BE2C (cell line): ENCODE measurements at regions not wholly inside any gene's neighbourhood (a gene's known extent, or its start where the extent isn't known, plus 50 kb on each side); places are given as distances from the start of the nearest gene placed in this dataset.

Experiments
- DNase-seq: peaks from one replicate; pipeline ENCODE4 v3.0.0-alpha.2; 2020
- H3K27me3 ChIP-seq: fragments of 250-450 bp; sonication (Bioruptor Pico); 2 replicates; pipeline ENCODE4 v1.5.1; 2020; ENCODE audit warnings: mild to moderate bottlenecking
- H3K36me3 ChIP-seq: fragments of 250-450 bp; sonication (Bioruptor Pico); 2 replicates; pipeline ENCODE4 v1.5.1; 2020; ENCODE audit warnings: mild to moderate bottlenecking
- H3K4me1 ChIP-seq: fragments of 250-450 bp; sonication (Bioruptor Pico); 2 replicates; pipeline ENCODE4 v1.5.1; 2020
- H3K4me3 ChIP-seq: 2 replicates; pipeline ENCODE4 v1.5.1; 2011; ENCODE audit warnings: low read depth, low read length
- H3K9me3 ChIP-seq: fragments of 250-450 bp; sonication (Bioruptor Pico); 2 replicates; pipeline ENCODE4 v1.5.1; 2020
- TF ChIP-seq, protein P1 (sequence below): IDR thresholded peaks from 2 replicates; pipeline ENCODE4 v1.5.1; 2012; ENCODE audit warnings: mild to moderate bottlenecking, low read depth, low read length

- Histone ChIP-seq H3K27me3 (no peaks in the 10 kb centered on the region), H3K9me3 (no peaks in the 10 kb centered on the region), H3K4me1 (no peaks in the 10 kb centered on the region; the same call in 1 of the 2 replicates), H3K4me3 (no peak overlapping the region), H3K36me3 (no peaks in the 10 kb centered on the region)
- no peak for DNase-seq
- TF ChIP-seq, protein P1, sequence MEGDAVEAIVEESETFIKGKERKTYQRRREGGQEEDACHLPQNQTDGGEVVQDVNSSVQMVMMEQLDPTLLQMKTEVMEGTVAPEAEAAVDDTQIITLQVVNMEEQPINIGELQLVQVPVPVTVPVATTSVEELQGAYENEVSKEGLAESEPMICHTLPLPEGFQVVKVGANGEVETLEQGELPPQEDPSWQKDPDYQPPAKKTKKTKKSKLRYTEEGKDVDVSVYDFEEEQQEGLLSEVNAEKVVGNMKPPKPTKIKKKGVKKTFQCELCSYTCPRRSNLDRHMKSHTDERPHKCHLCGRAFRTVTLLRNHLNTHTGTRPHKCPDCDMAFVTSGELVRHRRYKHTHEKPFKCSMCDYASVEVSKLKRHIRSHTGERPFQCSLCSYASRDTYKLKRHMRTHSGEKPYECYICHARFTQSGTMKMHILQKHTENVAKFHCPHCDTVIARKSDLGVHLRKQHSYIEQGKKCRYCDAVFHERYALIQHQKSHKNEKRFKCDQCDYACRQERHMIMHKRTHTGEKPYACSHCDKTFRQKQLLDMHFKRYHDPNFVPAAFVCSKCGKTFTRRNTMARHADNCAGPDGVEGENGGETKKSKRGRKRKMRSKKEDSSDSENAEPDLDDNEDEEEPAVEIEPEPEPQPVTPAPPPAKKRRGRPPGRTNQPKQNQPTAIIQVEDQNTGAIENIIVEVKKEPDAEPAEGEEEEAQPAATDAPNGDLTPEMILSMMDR, result no peak
Observed at GRCh38 chr7:45359776-45360175, 202.2 kb downstream of the RAMP3 start.

- TF ChIP-seq, protein P1, result no peak
- no peak for DNase-seq
- H3K27me3 ChIP-seq, result no peaks in the 10 kb centered on the region
Observed at GRCh38 chr7:45363669-45364068, 206.1 kb downstream of the RAMP3 start.

DNA sequence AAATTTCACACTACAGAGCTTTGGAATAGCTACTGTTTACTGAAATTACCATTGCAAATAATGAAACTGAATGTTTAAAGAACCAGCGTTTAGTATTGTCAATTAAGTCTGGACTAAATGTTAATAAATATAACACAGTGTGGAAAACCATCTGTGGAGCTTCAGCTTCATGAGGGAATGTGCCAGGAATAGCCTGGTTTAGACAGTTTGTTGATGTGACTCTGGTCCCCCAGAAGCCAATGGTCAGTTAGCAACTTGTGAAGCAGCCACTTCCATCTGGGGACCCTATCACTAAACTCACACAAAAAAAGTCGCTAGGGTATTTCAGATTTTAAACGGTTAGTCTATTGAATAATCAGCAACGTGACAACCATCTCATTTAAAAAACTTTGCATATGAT is 207.8 kb downstream of the RAMP3 start:
- Histone ChIP-seq H3K9me3 (no peaks in the 10 kb centered on the region), H3K27me3 (no peaks in the 10 kb centered on the region), H3K4me1 (no peaks in the 10 kb centered on the region), H3K4me3 (no peak overlapping the region), H3K36me3 (no peaks in the 10 kb centered on the region)
- TF ChIP-seq, protein P1, result no peak
- no peak for DNase-seq

More at GRCh38 chr7:45363669-45364068, 206.1 kb downstream of the RAMP3 start:
- H3K36me3 ChIP-seq, result no peaks in the 10 kb centered on the region
- no peaks in the 10 kb centered on the region for H3K9me3 ChIP-seq
- no peak overlapping the region for H3K4me3 ChIP-seq
- H3K4me1 ChIP-seq, result no peaks in the 10 kb centered on the region

- Histone ChIP-seq H3K4me3 (no peak overlapping the region), H3K36me3 (no peaks in the 10 kb centered on the region), H3K4me1 (no peaks in the 10 kb centered on the region), H3K27me3 (no peaks in the 10 kb centered on the region), H3K9me3 (no peaks in the 10 kb centered on the region)
- TF ChIP-seq, protein P1, result no peak
- no peak for DNase-seq
Observed at GRCh38 chr7:45366475-45366874, 207.7 kb upstream of the ADCY1 start.

- Histone ChIP-seq H3K27me3 (no peaks in the 10 kb centered on the region), H3K4me1 (no peaks in the 10 kb centered on the region), H3K36me3 (no peaks in the 10 kb centered on the region), H3K9me3 (no peaks in the 10 kb centered on the region), H3K4me3 (no peak overlapping the region)
- DNase-seq, result no peak
- TF ChIP-seq, protein P1, result no peak
Observed at GRCh38 chr7:45367026-45367425, 207.1 kb upstream of the ADCY1 start.

DNA sequence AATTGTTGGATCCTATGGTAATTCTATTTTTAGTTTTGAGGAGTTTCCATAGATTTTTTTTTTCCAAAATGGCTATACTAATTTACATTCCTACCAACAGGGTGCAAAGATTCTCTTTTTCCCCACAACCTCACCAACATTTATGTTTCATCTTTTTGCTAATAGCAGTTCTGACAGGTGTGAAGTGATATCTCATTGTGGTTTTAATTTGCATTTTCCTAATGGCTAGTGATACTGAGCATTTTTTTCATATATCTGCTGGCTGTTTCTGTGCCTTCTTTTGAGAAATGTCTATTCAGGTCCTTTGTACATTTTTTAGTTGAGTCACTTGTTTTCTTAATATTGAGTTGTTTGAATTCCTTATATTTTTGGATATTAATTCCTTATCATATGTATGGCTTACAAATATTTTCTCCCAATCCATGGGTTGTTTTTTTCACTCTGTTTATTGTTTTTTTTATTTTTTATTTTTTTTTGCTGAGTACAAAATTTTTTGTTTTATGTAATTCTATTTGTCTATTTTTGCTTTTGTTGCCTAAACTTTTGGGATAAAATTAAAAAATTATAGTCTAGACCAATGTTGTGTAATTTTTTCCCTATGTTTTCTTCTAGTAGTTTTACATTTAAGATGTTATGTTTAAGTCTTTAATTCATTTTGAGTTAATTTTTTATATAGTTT is 205.9 kb upstream of the ADCY1 start:
- no peaks in the 10 kb centered on the region; the same call in 1 of the 2 replicates for H3K9me3 ChIP-seq
- no peaks in the 10 kb centered on the region for H3K36me3 ChIP-seq
- TF ChIP-seq, protein P1, result no peak
- H3K27me3 ChIP-seq, result no peaks in the 10 kb centered on the region
- no peaks in the 10 kb centered on the region for H3K4me1 ChIP-seq
- DNase-seq, result no peak
- H3K4me3 ChIP-seq, result no peak overlapping the region
